COLO668 (cell line): ENCODE measurements at regions not wholly inside any gene's neighbourhood (a gene's known extent, or its start where the extent isn't known, plus 50 kb on each side); places are given as distances from the start of the nearest gene placed in this dataset.
"Not testable (repeated sequence)": the region's sequence is repeated elsewhere in the genome, so short reads cannot be mapped to it uniquely, and the experiment has no call there.

Experiments used
- DNase-seq: peaks from one replicate; lab custom pipeline; 2025; ENCODE audit not compliant: unreplicated experiment; lab: John Stamatoyannopoulos, UW

DNA sequence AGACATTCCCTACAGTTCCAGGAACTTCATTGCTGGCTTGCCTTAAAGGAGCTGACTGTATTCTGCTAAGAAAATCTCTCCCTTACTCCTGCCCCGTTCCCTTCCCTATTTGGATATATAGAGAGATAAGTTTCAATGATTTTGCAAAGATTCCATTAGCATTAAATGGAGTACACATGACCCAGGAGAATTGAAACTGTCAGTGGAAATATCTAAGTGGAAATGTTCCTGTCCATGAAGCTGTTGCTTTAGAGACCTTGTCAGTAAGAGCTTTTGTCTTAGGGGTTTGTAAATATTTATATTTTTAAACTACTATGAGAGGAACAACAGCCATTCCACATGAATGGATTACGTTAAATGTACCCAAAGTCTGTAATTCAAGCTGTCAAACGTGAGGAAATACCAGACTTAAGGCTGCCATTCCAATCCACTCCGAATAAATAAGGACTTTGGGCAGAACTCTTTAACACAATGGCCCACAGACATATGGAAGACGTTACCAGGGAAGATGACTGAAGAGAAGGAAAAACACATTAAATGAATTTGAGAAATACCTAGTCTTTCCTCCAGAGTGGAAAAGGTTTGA is 387.1 kb upstream of the PAPPA start:
- no peak for DNase-seq

DNA sequence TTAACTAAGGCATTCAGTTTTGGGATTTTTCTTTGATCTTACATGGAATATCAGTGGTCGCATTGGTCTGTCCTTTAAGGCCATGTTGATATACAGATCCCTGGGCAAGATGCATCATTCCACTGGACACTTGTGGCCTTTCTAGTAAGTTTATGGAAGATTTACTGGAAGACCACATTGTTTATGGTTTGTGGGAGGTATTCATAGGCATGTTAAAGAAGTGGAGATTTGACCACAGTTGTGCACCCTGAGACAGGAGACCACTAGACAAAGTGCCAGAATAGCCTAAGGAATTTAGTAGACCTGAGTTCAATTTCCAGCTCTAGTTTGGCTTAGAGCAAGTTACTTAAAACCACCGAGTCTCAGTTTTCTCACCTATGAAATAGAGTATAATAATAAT is 383.1 kb upstream of the PAPPA start:
- DNase-seq: no peak

DNA sequence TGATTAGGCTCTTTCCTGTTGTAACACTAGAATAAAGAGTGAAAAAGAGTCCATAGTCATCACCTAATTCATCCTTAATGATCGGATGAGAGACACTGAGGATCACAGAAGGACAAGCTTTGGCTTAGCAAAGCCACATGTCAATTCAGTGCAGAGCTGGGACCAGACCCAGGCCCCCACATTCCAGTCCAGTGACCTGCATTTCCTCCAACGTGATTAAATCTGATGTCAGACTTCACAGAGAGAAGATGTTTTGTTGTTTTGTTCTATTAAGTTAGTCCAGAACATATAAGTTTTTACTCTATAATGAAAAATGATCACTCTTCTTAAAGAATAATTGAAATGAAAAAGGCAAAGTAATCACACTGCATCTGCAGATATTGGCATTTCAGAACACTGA is 377.9 kb upstream of the PAPPA start:
- no peak for DNase-seq

DNA sequence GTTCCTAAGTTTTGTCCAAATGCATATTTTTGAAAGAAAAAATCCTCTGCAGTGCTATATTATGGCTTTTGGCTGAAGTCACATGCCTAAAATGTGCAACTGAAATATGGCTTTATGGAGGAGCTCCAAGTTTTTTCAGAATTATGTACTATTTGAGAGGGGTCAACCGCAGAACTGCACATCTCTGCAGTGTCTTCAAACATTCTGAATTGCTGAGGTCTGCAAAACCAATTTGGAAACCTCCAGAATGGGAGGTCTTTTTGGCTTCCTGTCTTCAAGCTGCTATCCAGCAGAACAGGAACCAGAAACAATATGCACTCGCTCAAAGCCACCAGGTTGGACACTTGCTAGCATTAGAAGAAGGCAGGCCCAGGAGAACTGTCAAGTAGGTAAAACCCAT is 376.0 kb upstream of the PAPPA start:
- DNase-seq: no peak

DNA sequence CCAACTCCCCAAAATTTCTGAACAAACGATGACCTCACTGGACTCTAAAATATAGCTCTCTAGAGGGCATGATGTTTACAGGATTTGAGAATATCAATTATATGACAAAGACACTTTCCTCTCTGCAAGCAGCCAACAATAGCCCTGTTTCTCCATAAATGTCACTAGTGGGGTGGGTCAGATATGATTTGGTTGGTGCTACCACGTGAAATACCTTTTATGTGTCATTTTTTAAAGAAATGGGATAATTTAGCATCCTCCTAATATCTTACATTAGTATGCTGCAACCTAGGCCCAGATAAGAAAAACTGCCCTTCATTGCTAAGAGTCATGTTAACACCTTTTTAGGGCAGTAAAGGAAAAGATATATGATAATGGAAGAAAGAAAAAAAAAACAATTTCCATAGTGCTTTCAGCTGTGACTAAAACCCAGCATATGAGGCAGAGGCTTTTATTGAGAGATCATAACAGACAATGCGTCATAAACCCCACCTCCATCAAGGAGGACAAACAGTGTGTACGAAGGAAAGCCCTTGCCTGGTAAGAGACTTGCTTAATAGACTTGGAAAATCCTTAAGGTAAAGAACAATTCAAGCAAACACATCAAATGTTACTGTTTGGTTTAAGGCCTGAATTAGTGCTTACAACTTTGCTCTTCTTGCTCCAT is 372.4 kb upstream of the PAPPA start:
- no peak for DNase-seq

DNA sequence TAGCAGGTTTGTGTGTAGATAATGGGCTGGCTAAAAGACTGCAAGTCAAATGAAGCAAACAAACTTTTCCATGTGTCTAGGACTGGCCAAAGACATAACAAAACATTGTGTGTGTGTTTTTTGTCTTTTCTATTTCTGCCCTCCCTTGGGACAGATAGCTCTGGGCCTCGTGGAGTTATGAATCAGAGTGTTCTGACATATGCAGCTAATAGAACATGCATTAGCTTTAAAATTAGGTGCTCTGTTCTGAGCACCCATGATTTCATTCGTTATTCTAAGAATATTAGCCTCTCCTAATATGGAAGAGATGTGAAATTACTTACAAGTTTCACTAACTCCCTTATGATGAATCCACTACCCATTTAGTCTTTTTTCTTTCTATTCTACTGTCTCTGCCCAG is 367.3 kb upstream of the PAPPA start:
- DNase-seq: no peak

DNA sequence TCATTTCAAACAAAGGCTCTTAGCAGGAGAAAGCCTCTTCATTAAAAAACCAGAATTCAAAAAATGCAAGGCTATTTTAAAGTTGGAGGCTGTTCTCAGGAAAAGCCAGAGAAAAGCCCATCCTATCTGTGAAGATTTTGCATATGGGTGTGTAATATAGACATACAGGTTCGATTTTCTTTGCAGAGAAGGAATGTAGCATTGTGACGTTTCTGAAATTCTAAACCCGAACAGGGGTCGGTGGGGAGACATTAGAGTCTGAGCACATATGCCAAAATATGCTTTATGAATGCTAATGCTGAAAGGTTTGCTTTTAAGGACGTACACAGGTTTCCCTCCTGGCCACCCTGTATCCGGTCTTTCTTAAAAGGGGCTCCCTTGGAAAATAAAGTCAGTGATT is 363.1 kb upstream of the PAPPA start:
- DNase-seq: no peak

DNA sequence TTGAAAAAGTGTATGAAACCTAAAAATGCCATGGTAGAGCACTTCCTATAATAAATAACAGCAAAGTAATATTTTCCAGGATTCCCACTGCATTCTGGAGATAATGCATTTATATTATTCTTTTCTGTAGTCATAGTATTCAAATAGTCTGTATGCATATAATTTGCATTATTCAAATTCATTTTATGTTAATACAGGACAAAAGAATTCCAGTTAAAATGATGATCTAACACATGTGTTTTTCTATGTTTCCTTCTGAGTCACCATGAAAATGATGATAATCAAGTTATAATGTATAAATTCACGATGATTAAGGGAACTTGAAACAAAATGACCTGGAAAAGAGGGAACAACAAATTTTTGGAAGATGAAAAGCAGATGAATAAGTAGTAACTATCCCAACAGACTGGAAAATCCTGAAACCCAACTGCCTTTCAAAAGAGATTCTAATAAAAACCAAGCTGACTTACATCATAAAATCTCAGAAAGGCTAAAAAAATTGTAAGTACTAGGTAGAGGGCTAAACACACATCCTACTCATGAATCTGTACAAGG is 358.6 kb upstream of the PAPPA start:
- DNase-seq: no peak

DNA sequence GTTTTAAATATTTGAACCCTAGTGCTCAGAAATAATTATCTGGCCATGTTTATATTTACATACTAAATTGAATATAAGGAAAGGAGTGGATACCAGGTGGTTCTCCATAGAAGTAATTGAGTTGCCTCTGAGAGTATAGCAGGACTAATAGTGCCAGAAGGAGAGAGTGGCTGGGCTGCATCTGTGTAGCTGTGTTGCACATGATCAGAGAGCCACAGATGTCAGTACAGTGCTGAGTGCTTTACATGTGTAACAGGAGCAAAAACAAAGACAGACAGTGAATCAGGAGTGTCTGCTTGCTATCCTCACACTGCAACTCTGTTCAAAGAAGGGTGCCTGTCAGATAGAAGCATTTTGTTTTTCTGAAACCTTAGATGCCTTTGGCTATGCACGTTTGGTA is 353.9 kb upstream of the PAPPA start:
- DNase-seq: no peak

DNA sequence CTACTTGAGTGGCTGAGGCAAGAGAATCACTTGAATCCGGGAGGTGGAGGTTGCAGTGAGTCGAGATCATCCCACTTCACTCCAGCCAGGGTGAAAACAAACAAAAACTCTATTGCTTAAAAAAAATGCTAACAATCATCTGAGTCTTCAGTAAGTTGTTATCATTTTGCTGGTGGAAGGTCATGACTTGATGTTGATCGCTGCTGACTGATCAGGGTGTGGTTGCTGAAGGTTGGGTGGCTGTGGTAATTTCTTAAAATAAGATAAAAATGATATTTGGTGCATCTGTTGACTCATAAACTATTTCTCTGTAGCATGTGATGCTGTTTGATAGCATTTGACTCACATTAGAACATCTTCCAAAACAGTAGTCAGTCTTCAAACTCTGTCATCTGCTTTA is 349.4 kb upstream of the PAPPA start:
- no peak for DNase-seq

DNA sequence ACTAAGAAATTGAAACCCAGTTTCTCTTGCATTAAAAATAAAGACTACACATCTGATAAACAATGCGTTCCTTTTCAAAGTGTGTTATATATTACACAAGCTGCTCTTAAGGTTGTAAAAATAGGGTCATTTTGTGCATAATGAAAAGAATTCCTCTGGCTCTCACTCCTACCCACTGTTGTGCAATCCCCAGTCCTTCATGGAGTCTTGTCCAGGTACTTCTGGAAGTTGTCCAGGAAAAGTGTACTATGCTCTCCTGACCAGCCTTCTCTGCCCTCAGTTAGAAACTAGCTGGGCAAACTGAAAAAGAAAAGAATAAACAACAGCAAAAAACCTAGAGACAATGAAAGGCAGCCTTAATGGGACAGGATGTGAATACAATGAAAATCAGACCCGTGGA is 345.5 kb upstream of the PAPPA start:
- DNase-seq: no peak

DNA sequence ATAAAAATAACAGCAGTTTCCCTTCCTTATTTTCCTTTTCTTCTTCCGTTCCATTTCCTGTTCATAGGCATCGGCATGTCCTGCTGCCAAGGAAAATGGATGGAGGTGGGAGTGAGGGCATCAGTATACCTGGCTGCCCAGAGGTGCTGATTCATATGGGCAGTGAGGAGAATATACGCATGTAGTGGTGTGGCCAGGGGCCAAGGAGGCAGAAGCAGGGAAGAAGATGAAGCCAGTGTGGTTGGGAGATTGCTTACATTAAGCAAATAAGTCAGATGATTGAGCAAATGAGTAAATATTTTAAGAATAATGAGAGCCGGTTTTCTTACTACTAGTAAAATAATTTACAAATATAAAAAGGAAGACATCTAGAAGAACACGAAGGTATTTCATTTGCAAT is 344.9 kb upstream of the PAPPA start:
- no peak for DNase-seq

DNA sequence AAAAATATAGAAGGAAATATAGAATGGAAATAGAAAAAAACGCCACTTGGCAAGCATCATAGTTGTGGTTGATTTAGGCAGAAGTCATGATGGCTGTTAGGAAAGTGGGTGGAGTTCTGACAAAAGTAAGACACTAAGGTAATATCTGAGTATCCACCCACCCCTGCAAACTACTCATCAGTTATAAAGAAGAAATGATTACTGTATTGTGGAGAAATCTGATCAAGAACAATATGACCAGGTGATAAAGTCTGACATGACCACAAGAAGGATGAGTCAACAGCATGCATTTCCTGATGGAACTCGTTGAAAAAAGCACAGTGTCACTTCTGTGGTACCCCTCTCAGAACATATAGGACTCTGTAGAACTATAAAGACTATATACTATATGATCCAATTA is 343.4 kb upstream of the PAPPA start:
- DNase-seq: no peak

DNA sequence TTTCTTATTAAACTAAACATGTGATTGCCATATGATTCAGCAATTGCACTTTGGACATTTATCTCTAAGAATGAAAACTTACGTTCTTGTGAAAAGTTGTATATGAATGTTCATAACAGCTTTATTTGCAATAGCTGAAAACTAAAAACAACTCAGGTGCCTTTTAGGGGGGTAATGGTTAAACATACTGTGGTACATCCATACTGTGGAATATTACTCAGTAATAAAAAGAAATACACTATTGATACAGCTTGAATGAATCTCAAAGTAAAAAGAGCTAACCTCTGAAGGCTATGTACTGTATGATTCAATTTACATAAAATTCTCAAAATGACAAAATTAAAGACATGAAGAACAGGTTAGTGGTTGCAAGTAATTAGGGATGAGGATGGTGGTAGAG is 339.5 kb upstream of the PAPPA start:
- DNase-seq: no peak

DNA sequence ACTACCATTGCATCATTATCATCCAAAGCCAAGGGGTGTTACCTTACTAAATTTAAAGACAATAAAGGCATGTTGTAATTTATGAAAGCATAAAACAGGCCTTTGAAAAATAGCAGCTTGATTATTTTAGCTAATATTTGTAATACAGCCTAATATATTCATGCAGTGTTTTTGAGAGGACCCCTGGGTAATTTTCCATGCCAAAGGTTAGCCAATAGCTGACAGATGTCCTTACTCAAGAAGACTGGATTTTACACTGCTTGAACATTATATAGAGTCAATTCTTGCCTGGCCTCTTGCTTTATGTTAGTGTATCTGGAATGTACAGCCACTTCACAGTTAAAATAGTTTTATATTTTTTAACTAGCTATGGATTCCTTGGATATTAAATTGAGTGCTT is 337.8 kb upstream of the PAPPA start:
- DNase-seq: no peak

DNA sequence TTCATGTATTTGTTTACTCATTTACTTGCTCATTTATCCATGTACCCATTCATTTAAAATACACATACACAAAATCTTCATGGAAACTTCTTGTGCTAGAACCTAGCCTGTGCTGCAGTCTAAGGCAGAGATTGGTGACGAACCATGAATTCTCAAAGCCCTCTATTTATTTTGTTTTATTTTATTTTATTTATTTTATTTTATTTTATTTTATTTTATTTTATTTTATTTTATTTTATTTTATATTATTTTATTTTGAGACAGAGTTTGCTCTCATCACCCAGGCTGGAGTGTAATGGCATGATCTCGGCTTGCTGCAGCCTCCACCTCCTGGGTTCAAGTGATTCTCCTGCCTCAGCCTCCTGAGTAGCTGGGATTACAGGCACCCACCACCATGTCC is 334.9 kb upstream of the PAPPA start:
- DNase-seq: not testable (repeated sequence)

DNA sequence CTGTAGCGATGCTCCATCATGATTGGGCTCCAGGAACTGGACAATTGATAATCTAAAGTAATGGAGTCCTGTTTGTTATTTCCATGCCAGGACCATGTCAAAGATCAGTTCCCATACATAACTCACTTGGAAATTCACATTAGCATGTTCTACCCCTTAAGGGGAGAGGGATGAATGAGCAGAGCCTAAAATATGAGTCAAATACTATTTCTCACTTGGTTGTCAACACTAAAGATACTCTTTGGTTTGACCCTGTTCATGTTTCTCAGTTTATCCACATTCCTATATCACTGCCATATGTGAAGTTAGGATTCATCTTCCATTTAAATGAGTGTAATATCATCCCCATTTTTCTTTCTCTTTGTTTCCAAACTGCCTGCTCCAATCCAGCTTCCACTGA is 321.6 kb upstream of the PAPPA start:
- no peak for DNase-seq

DNA sequence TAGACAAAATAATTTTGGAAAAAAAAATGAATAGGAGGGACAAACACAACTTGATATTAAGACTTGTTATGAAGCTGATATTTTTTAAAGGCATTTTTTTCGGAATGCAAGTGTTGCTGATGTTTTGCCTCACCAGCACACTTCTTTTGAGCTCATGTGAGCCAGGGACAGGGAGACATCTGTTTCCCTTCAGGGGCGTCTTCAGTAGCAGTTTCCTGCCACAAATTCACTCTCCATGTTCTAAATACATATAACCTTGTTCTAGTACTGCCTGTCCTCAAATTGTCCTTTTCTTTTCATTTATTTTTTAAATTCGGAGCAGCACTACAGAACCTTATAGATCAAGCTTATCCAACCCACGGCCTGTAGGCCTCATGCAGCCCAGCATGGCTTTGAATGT is 316.0 kb upstream of the PAPPA start:
- DNase-seq: no peak

DNA sequence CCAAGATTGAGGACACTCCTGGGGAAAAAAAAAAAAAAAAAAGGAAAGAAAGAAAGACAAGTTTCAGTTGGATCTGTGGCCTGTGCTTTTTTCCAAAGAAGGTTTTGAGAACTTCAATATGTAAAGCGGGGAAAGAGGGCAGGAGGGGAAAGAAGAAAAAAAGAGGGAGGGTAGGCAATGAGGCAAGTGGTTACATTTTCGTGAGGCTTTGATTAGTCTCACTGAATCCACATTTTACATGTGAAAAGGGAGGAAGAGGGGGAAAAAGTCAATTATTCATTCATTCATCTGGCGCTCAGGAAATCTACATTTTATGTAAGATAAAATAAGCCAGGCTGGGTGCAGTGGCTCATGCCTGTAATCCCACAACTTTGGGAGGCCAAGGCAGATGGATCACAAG is 315.2 kb upstream of the PAPPA start:
- DNase-seq: no peak

DNA sequence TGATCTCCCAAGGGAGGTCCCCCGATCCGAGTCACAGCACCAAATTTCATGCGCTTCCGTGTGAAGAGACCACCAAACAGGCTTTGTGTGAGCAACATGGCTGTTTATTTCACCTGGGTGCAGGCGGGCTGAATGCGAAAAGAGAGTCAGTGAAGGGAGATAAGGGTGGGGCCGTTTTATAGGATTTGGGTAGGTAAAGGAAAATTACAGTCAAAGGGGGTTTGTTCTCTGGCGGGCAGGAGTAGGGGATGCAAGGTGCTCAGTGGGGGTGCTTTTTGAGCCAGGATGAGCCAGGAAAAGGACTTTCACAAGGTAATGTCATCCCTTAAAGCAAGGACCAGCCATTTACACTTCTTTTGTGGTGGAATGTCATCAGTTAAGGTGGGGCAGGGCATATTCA is 309.2 kb upstream of the PAPPA start:
- DNase-seq: not testable (repeated sequence)

DNA sequence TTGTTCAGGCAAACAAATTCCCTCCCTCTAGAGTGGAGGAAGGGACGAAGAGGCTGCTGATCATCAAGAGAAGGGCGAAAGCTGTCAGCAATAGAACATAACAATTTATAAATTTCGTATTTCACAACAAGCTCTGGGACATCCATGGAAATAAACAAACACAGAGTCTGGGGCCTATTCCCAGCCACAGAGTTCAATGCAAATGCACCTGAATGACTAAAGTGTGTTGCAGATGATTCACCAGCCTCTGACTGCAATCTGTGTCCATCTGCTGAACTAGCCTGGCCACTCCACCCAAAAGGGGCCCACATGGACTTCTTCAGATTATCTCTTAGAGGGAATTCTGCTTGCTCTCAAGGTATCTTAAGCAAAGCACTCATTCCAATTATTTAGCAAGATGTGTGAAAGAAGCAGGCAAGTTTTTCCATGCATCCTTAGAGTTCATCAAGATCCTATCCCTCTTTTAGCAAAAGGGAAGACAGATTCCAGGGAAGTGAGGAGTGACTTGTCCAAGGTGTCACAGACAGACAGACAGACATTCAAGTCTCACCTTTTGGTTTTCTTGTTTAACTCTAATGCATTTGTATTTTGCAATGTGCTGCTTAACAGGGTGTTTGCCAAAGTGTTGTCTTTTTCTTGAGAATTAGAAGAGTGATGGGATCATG is 307.8 kb upstream of the PAPPA start:
- DNase-seq: no peak

DNA sequence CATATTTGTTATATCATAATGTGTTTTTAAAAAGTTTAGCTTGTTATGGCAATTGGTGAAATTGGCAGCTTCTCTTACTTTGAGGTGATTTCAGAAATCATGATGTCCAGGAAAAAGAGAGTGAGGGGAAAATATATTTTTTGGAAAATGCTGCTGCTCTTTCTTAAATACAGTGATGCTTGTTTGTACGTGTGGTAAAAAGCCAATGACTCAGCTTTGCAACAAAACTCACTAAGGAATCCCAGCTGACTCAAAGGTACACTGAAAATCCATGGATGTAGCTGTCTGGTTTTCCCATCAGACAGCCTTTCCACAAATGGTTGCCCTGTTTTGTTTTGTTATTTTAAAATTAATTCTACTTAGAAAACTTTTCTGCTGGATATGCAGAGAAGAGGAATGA is 306.4 kb upstream of the PAPPA start:
- no peak for DNase-seq
